SK-N-SH treated with all-trans-retinoic acid at 6 μM for 48 hours (cell line): ENCODE measurements at regions not wholly inside any gene's neighbourhood (a gene's known extent, or its start where the extent isn't known, plus 50 kb on each side); places are given as distances from the start of the nearest gene placed in this dataset.

Source experiments
- ARNTL ChIP-seq: fragments of 450-650 bp; formaldehyde crosslinking; IDR thresholded peaks from 2 replicates; pipeline ENCODE4 v1.5.0; 2020; ENCODE audit warnings: low read depth, mild to moderate bottlenecking, moderate library complexity, borderline replicate concordance
- BACH2 ChIP-seq: fragments of 250-450 bp; sonication (Bioruptor Pico); IDR thresholded peaks from 2 replicates; pipeline ENCODE4 v1.9.0; 2021; ENCODE audit warnings: mild to moderate bottlenecking, borderline replicate concordance
- CSDC2 ChIP-seq: fragments of 250-450 bp; sonication (Bioruptor Pico); IDR thresholded peaks from 2 replicates; pipeline ENCODE4 v1.5.0; 2020; ENCODE audit warnings: mild to moderate bottlenecking, moderate library complexity
- GLIS3 ChIP-seq: fragments of 250-450 bp; sonication (Bioruptor Pico); IDR thresholded peaks from 2 replicates; pipeline ENCODE4 v1.5.0; 2020; ENCODE audit warnings: mild to moderate bottlenecking, moderate library complexity
- OSR1 ChIP-seq: fragments of 250-450 bp; sonication (Bioruptor Pico); IDR thresholded peaks from 2 replicates; pipeline ENCODE4 v1.8.0; 2022; ENCODE audit warnings: moderate library complexity, mild to moderate bottlenecking, inconsistent platforms
- PPARA ChIP-seq: fragments of 250-450 bp; sonication (Bioruptor Pico); IDR thresholded peaks from 2 replicates; pipeline ENCODE4 v1.5.0; 2020; ENCODE audit warnings: mild to moderate bottlenecking, borderline replicate concordance
- RARB ChIP-seq: fragments of 250-450 bp; sonication (Bioruptor Pico); IDR thresholded peaks from 2 replicates; pipeline ENCODE4 v1.8.0; 2021; ENCODE audit warnings: mild to moderate bottlenecking, moderate library complexity
- TCF4 ChIP-seq: fragments of 250-450 bp; sonication (Bioruptor Pico); IDR thresholded peaks from 2 replicates; pipeline ENCODE4 v1.8.0; 2021; ENCODE audit warnings: mild to moderate bottlenecking, moderate library complexity, borderline replicate concordance
- TOX ChIP-seq: fragments of 250-450 bp; sonication (Bioruptor Pico); IDR thresholded peaks from 2 replicates; pipeline ENCODE4 v1.8.0; 2021; ENCODE audit warnings: mild to moderate bottlenecking, moderate library complexity, borderline replicate concordance
- ZC3H10 ChIP-seq: fragments of 250-450 bp; sonication (Bioruptor Pico); IDR thresholded peaks from 2 replicates; pipeline ENCODE4 v1.5.1; 2021; ENCODE audit warnings: mild to moderate bottlenecking, moderate library complexity
- ZFP3 ChIP-seq: fragments of 250-450 bp; sonication (Bioruptor Pico); IDR thresholded peaks from 2 replicates; pipeline ENCODE4 v1.5.0; 2020; ENCODE audit warnings: mild to moderate bottlenecking, moderate library complexity
- ZFP30 ChIP-seq: fragments of 450-650 bp; formaldehyde crosslinking; IDR thresholded peaks from 2 replicates; pipeline ENCODE4 v1.5.0; 2022; ENCODE audit warnings: mild to moderate bottlenecking, moderate library complexity
- TF ChIP-seq, protein P1 (sequence below): fragments of 250-450 bp; sonication (Bioruptor Pico); IDR thresholded peaks from 2 replicates; pipeline ENCODE4 v1.8.0; 2020; ENCODE audit warnings: mild to moderate bottlenecking, moderate library complexity, borderline replicate concordance
- TF ChIP-seq, protein P2 (sequence below): fragments of 250-450 bp; sonication (Bioruptor Pico); IDR thresholded peaks from 2 replicates; pipeline ENCODE4 v1.5.0; 2020; ENCODE audit warnings: mild to moderate bottlenecking, moderate library complexity

DNA sequence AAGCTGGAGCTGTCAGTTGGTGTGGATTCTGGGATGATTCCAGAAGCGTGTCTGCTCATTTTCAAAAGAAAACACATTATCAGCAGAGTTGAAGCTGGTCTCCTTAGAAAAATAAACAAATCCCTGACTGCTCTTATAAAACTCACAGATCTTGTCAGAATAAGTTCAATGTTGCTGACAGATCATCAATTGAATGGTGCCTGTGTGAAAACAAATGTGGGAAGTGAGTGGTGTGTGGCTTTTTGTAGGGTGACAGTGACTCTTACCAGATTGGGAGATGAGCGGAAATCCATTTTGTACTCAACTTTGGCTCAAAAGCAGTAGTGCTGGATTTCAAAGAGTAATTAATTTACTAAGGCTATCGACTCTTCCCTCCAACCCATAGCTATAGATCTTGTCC is 807.8 kb downstream of the RAPGEF2 start:
- no peak for TF ChIP-seq PPARA (CRISPR knock-in tag)
- TF ChIP-seq RARB (CRISPR knock-in tag) = no peak
- TF ChIP-seq ZC3H10 (CRISPR knock-in tag) = no peak
- no peak for TF ChIP-seq GLIS3 (CRISPR knock-in tag)
- no peak for TF ChIP-seq ZFP3 (CRISPR knock-in tag)
- TF ChIP-seq ARNTL = no peak
- no peak for TF ChIP-seq TCF4 (CRISPR knock-in tag)
- TF ChIP-seq, protein P1, sequence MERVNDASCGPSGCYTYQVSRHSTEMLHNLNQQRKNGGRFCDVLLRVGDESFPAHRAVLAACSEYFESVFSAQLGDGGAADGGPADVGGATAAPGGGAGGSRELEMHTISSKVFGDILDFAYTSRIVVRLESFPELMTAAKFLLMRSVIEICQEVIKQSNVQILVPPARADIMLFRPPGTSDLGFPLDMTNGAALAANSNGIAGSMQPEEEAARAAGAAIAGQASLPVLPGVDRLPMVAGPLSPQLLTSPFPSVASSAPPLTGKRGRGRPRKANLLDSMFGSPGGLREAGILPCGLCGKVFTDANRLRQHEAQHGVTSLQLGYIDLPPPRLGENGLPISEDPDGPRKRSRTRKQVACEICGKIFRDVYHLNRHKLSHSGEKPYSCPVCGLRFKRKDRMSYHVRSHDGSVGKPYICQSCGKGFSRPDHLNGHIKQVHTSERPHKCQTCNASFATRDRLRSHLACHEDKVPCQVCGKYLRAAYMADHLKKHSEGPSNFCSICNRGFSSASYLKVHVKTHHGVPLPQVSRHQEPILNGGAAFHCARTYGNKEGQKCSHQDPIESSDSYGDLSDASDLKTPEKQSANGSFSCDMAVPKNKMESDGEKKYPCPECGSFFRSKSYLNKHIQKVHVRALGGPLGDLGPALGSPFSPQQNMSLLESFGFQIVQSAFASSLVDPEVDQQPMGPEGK (CRISPR knock-in tag) = no peak
- no peak for TF ChIP-seq TOX
- no peak for TF ChIP-seq ZFP30
- TF ChIP-seq CSDC2 = no peak
- TF ChIP-seq BACH2 (CRISPR knock-in tag) = no peak
- TF ChIP-seq, protein P2, sequence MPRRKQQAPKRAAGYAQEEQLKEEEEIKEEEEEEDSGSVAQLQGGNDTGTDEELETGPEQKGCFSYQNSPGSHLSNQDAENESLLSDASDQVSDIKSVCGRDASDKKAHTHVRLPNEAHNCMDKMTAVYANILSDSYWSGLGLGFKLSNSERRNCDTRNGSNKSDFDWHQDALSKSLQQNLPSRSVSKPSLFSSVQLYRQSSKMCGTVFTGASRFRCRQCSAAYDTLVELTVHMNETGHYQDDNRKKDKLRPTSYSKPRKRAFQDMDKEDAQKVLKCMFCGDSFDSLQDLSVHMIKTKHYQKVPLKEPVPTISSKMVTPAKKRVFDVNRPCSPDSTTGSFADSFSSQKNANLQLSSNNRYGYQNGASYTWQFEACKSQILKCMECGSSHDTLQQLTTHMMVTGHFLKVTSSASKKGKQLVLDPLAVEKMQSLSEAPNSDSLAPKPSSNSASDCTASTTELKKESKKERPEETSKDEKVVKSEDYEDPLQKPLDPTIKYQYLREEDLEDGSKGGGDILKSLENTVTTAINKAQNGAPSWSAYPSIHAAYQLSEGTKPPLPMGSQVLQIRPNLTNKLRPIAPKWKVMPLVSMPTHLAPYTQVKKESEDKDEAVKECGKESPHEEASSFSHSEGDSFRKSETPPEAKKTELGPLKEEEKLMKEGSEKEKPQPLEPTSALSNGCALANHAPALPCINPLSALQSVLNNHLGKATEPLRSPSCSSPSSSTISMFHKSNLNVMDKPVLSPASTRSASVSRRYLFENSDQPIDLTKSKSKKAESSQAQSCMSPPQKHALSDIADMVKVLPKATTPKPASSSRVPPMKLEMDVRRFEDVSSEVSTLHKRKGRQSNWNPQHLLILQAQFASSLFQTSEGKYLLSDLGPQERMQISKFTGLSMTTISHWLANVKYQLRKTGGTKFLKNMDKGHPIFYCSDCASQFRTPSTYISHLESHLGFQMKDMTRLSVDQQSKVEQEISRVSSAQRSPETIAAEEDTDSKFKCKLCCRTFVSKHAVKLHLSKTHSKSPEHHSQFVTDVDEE (CRISPR knock-in tag) = no peak
- no peak for TF ChIP-seq OSR1 (CRISPR knock-in tag)
